Activated CD8-positive, alpha-beta T cell treated with anti-CD3 and anti-CD28 coated beads for 36 hours (primary cell): ENCODE measurements at regions not wholly inside any gene's neighbourhood (a gene's known extent, or its start where the extent isn't known, plus 50 kb on each side); places are given as distances from the start of the nearest gene placed in this dataset.

Experiments
- ATAC-seq: fragments of 200-7000 bp; cut with Tn5 transposase; one replicate; pipeline ENCODE4 v1.10.0; 2021; ENCODE audit warnings: mild to moderate bottlenecking, moderate library complexity
- CTCF ChIA-PET: fragments of 350-600 bp; sonication (Branson Sonifier 250); formaldehyde crosslinking; loops from one replicate; lab custom pipeline; 2021; ENCODE audit warnings: antibody characterized with exemption; lab: Charles Lee
- POLR2A ChIA-PET: fragments of 350-600 bp; sonication (Branson Sonifier 250); formaldehyde crosslinking; loops from one replicate; lab custom pipeline; 2021; ENCODE audit warnings: antibody characterized with exemption; lab: Charles Lee
- DNase-seq: peaks from one replicate; pipeline ENCODE4 v3.0.0-alpha.2; 2020
- H3K27ac Mint-ChIP-seq: one replicate; pipeline ENCODE4 v1.8.0; 2021; ENCODE audit warnings: mild to moderate bottlenecking, mixed read lengths
- H3K27me3 Mint-ChIP-seq: one replicate; pipeline ENCODE4 v1.8.0; 2021; ENCODE audit warnings: mixed read lengths
- H3K36me3 Mint-ChIP-seq: one replicate; pipeline ENCODE4 v1.8.0; 2021; ENCODE audit warnings: low read depth, mixed read lengths
- H3K4me1 Mint-ChIP-seq: one replicate; pipeline ENCODE4 v1.8.0; 2021; ENCODE audit warnings: low read depth, mixed read lengths
- H3K4me3 Mint-ChIP-seq: one replicate; pipeline ENCODE4 v1.8.0; 2021; ENCODE audit warnings: mild to moderate bottlenecking, moderate library complexity, mixed read lengths
- H3K9me3 Mint-ChIP-seq: one replicate; pipeline ENCODE4 v1.8.0; 2021; ENCODE audit warnings: mixed read lengths
- CTCF ChIP-seq: fragments of 200-600 bp; IDR thresholded peaks from one replicate; pipeline ENCODE4 v1.8.0; 2022; ENCODE audit warnings: antibody characterized with exemption, mild to moderate bottlenecking
- intact Hi-C: fragments of 100-400 bp; cut with micrococcal nuclease; formaldehyde crosslinking; loops from one replicate; pipeline ENCODE4 v1.10.0; 2022

GRCh38 chr1:226809785-226810571 is 60.4 kb upstream of the PSEN2 start:
- TF ChIP-seq CTCF: no peak
- H3K27ac Mint-ChIP-seq: no peak overlapping the region
- H3K9me3 Mint-ChIP-seq: no peaks in the 10 kb centered on the region
- no peak for DNase-seq
- H3K4me3 Mint-ChIP-seq: no peak overlapping the region
- peaks cover 6% of the 10 kb centered on the region for H3K4me1 Mint-ChIP-seq
- CTCF ChIA-PET: interaction anchor here (0.9 to 1.8 kb wide), 3 partner anchors 42 to 184 kb away, joined by 3 to 6 read pairs (median 3); no protein-coding TSS in a partner anchor
- intact Hi-C loops: no loop called here
- H3K36me3 Mint-ChIP-seq: no peaks in the 10 kb centered on the region
- ATAC-seq: no peak
- POLR2A ChIA-PET: interaction anchor here (0.6 to 0.7 kb wide), 2 partner anchors 14 to 87 kb away, joined by 4 read pairs; no protein-coding TSS in a partner anchor
- no peaks in the 10 kb centered on the region for H3K27me3 Mint-ChIP-seq

- ChIA-PET POLR2A (interaction anchor here (0.7 kb wide), 1 partner anchor 71 kb away, joined by 3 read pairs; no protein-coding TSS in a partner anchor), CTCF (no interaction called here)
- TF ChIP-seq CTCF: no peak
- Mint-ChIP-seq H3K36me3 (no peaks in the 10 kb centered on the region), H3K27ac (no peak overlapping the region), H3K27me3 (no peaks in the 10 kb centered on the region), H3K9me3 (no peaks in the 10 kb centered on the region), H3K4me1 (peaks cover 9% of the 10 kb centered on the region), H3K4me3 (no peak overlapping the region)
- intact Hi-C loops: no loop called here
- ATAC-seq (no peak), DNase-seq (no peak)
These were observed 61.9 kb upstream of the PSEN2 start for GRCh38 chr1:226808501-226808900.

- intact Hi-C loops: no loop called here
- DNase-seq (no peak), ATAC-seq (no peak)
- Mint-ChIP-seq H3K27ac (no peak overlapping the region), H3K9me3 (no peaks in the 10 kb centered on the region), H3K36me3 (no peaks in the 10 kb centered on the region), H3K4me1 (peaks cover 9% of the 10 kb centered on the region), H3K4me3 (no peak overlapping the region), H3K27me3 (no peaks in the 10 kb centered on the region)
- ChIA-PET POLR2A (interaction anchor here (0.9 to 1.4 kb wide), 2 partner anchors 10 to 12 kb away, joined by 3 to 6 read pairs; no protein-coding TSS in a partner anchor), CTCF (interaction anchor here (1.1 to 1.5 kb wide), 3 partner anchors 8 to 49 kb away, joined by 3 to 4 read pairs (median 3); no protein-coding TSS in a partner anchor)
- TF ChIP-seq CTCF: no peak
These were observed 63.4 kb upstream of the PSEN2 start for GRCh38 chr1:226806988-226807387.

GRCh38 chr1:226804907-226805759 is 65.3 kb upstream of the PSEN2 start:
- H3K36me3 Mint-ChIP-seq: no peaks in the 10 kb centered on the region
- H3K9me3 Mint-ChIP-seq: no peaks in the 10 kb centered on the region
- POLR2A ChIA-PET: interaction anchor here (1.4 kb wide), 1 partner anchor 14 kb away, joined by 6 read pairs; no protein-coding TSS in a partner anchor
- intact Hi-C loops: no loop called here
- no peaks in the 10 kb centered on the region for H3K27me3 Mint-ChIP-seq
- H3K4me1 Mint-ChIP-seq: peaks cover 19% of the 10 kb centered on the region
- no peak overlapping the region for H3K4me3 Mint-ChIP-seq
- CTCF ChIA-PET: interaction anchor here (0.7 to 1.7 kb wide), 3 partner anchors 16 to 179 kb away, joined by 3 to 5 read pairs (median 5); no protein-coding TSS in a partner anchor
- DNase-seq (no peak), ATAC-seq (no peak)
- no peak overlapping the region for H3K27ac Mint-ChIP-seq
- TF ChIP-seq CTCF: no peak
